ENCODE measurements at regions not wholly inside any gene's neighbourhood (a gene's known extent, or its start where the extent isn't known, plus 50 kb on each side); places are given as distances from the start of the nearest gene placed in this dataset.

DNA sequence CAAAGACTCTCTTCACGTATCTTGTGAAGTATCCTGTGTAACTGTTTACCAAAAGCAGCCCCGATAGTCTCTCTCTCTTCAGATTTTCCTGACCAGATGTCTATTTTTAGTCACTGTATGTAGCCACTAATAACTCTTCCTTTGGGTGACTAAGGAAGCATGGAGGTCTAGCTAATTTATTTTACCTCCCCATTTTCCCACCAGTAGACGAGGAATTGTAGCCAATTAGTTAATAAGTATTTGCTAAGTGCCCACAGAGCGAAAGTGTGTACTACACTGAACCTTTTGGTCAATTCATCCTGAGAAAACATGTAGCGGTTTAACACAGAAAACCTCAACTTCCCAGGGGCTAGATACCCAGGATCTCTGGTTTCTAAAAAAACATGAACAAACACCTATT lies 180.6 kb downstream of the TBX18 start:
- TF ChIP-seq CTCF (conservative IDR thresholded peaks at IDR 0.05; ENCODE audit: low read depth in 2 of 2) (no peak), POLR2AphosphoS5 (IDR thresholded peaks at IDR 0.05; ENCODE audit: low read depth) (no peak), EZH2 (IDR thresholded peaks at IDR 0.05; ENCODE audit: low read depth, unreplicated experiment) (no peak), EZH2phosphoT487 (IDR thresholded peaks at IDR 0.05; ENCODE audit: unreplicated experiment) (no peak), ZNF331 (CRISPR knock-in tag; IDR thresholded peaks at IDR 0.05; ENCODE audit: low read depth) (no peak)
- TF ChIP-seq, protein P1, sequence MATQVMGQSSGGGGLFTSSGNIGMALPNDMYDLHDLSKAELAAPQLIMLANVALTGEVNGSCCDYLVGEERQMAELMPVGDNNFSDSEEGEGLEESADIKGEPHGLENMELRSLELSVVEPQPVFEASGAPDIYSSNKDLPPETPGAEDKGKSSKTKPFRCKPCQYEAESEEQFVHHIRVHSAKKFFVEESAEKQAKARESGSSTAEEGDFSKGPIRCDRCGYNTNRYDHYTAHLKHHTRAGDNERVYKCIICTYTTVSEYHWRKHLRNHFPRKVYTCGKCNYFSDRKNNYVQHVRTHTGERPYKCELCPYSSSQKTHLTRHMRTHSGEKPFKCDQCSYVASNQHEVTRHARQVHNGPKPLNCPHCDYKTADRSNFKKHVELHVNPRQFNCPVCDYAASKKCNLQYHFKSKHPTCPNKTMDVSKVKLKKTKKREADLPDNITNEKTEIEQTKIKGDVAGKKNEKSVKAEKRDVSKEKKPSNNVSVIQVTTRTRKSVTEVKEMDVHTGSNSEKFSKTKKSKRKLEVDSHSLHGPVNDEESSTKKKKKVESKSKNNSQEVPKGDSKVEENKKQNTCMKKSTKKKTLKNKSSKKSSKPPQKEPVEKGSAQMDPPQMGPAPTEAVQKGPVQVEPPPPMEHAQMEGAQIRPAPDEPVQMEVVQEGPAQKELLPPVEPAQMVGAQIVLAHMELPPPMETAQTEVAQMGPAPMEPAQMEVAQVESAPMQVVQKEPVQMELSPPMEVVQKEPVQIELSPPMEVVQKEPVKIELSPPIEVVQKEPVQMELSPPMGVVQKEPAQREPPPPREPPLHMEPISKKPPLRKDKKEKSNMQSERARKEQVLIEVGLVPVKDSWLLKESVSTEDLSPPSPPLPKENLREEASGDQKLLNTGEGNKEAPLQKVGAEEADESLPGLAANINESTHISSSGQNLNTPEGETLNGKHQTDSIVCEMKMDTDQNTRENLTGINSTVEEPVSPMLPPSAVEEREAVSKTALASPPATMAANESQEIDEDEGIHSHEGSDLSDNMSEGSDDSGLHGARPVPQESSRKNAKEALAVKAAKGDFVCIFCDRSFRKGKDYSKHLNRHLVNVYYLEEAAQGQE (IDR thresholded peaks at IDR 0.05; ENCODE audit: unreplicated experiment): no peak
